Stimulated activated naive B cell treated with anti-CD40 and anti-IgM and Interleukin-4, amounts not matched to agents 10 μg/mL and 1 μg/mL and 100 μg/mL, for 72 hours (primary cell): ENCODE measurements at regions not wholly inside any gene's neighbourhood (a gene's known extent, or its start where the extent isn't known, plus 50 kb on each side); places are given as distances from the start of the nearest gene placed in this dataset.

ENCODE experiments used
- ATAC-seq, 2 donors: fragments of 150-1000 bp; cut with Tn5 transposase; replicated peaks; 2 replicates each; pipeline ENCODE4 v1.10.0; 2021; ENCODE audit warnings: moderate library complexity in 1 of 2
- DNase-seq: peaks from one replicate; pipeline ENCODE4 v3.0.0; 2021
- H3K27ac Mint-ChIP-seq: one replicate; pipeline ENCODE4 v1.8.0; 2022; ENCODE audit warnings: mild to moderate bottlenecking, mixed read lengths
- H3K27me3 Mint-ChIP-seq, 2 donors: one replicate each; pipeline ENCODE4 v1.8.0; 2022; ENCODE audit warnings: mixed read lengths in 2 of 2
- H3K36me3 Mint-ChIP-seq, 2 donors: one replicate each; pipeline ENCODE4 v1.8.0; 2022; ENCODE audit warnings: mixed read lengths in 2 of 2, mild to moderate bottlenecking in 1 of 2
- H3K4me1 Mint-ChIP-seq, 2 donors: one replicate each; pipeline ENCODE4 v1.8.0; 2022; ENCODE audit warnings: mixed read lengths in 2 of 2, mild to moderate bottlenecking in 1 of 2
- H3K4me3 Mint-ChIP-seq, 2 donors: one replicate each; pipeline ENCODE4 v1.8.0; 2022; ENCODE audit warnings: mild to moderate bottlenecking in 2 of 2, mixed read lengths in 2 of 2, moderate library complexity in 1 of 2
- H3K9me3 Mint-ChIP-seq, 2 donors: one replicate each; pipeline ENCODE4 v1.8.0; 2022; ENCODE audit warnings: mixed read lengths in 2 of 2, mild to moderate bottlenecking in 1 of 2

DNA sequence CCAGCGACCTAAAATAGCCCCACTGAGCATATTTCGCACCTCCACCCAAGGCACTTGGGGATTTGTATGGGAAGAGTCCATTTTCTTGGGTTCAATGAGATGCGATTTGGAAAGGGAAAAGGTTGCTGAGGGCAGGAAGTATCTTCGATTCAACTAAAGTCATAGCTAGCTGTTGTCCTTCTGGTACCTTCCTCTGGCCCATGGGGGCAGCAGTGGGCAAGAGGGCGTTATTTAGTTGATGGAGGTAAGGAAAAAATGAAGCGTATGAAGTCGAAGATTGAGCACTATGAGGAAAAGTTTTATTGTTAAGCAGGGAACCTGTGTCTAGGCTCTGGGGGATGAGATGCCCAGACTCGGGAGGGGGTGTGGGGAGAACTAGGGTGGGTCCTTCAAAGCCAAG is 135.4 kb downstream of the EVX1 start:
- DNase-seq (no peak), ATAC-seq (no peak)
- H3K4me1 Mint-ChIP-seq = no peaks in the 10 kb centered on the region
- H3K36me3 Mint-ChIP-seq = no peaks in the 10 kb centered on the region
- no peak overlapping the region for H3K4me3 Mint-ChIP-seq
- H3K27me3 Mint-ChIP-seq = peaks cover 35 to 36% of the 10 kb centered on the region in 2 donors
- H3K9me3 Mint-ChIP-seq = no peaks in the 10 kb centered on the region
- H3K27ac Mint-ChIP-seq = no peak overlapping the region

DNA sequence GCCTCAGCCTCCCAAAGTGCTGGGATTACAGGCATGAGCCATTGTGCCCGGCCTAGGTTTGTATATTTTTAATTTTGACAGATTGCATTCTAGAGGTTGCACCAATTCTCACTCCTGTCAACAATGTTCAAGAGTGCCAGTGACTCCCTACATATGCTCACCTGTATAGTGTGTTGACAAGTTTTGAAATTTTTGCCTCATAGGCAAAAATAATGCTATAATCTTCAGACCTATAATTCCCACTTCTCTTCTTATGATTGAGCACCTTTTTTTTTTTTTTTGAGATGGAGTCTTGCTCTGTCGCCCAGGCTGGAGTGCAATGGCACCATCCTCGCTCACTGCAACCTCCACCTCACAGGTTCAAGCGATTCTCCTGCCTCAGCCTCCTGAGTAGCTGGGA is 139.7 kb downstream of the EVX1 start:
- peaks cover 27 to 28% of the 10 kb centered on the region in 2 donors for H3K27me3 Mint-ChIP-seq
- no peak for DNase-seq
- no peaks in the 10 kb centered on the region for H3K9me3 Mint-ChIP-seq
- no peak overlapping the region for H3K27ac Mint-ChIP-seq
- H3K4me3 Mint-ChIP-seq = no peak overlapping the region
- no peaks in the 10 kb centered on the region for H3K36me3 Mint-ChIP-seq
- H3K4me1 Mint-ChIP-seq = no peaks in the 10 kb centered on the region
- ATAC-seq = no peak

DNA sequence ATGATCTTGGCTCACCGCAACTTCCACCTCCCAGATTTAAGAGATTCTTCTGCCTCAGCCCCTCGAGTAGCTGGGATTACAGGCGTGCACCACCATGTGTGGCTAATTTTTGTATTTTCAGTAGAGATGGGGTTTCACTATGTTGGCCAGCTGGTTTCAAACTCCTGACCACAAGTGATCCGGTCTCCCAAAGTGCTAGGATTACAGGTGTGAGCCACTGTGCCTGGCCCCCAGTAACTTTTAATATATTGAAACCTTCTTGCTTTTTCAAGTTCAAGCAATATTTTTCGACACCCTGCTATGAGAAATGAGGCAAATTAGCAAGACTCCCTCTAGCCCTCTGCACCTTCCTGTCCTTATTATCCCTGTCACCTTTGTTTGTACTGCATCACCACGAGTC is 144.0 kb downstream of the EVX1 start:
- ATAC-seq = no peak
- H3K4me3 Mint-ChIP-seq = no peak overlapping the region
- DNase-seq = no peak
- H3K4me1 Mint-ChIP-seq = no peaks in the 10 kb centered on the region
- H3K27ac Mint-ChIP-seq = no peak overlapping the region
- H3K36me3 Mint-ChIP-seq = no peaks in the 10 kb centered on the region
- no peaks in the 10 kb centered on the region for H3K9me3 Mint-ChIP-seq
- peaks cover 19 to 36% of the 10 kb centered on the region in 2 donors for H3K27me3 Mint-ChIP-seq

DNA sequence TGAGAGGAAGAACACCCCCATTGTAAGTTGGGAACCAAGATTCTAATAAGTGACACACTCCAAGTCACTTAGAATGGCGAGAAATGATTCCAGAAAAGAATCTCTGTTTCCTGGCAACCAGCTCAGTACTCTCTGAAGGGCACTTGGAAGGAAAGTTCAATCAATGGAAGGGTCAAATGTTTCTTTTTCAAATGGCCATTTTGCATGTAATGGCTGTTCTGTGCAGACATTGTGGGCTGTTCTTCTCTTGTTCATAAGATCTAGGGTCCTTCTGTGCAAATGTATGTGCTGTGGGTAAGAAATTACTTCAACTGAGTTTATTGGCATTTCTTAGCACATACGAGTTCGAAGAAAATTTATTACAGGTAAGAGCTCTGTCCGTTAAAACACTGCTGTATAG is 145.3 kb downstream of the EVX1 start:
- Mint-ChIP-seq H3K27me3 (peaks cover 20 to 36% of the 10 kb centered on the region in 2 donors), H3K4me3 (no peak overlapping the region), H3K36me3 (no peaks in the 10 kb centered on the region), H3K4me1 (no peaks in the 10 kb centered on the region), H3K9me3 (no peaks in the 10 kb centered on the region), H3K27ac (no peak overlapping the region)
- DNase-seq = no peak
- ATAC-seq = no peak

DNA sequence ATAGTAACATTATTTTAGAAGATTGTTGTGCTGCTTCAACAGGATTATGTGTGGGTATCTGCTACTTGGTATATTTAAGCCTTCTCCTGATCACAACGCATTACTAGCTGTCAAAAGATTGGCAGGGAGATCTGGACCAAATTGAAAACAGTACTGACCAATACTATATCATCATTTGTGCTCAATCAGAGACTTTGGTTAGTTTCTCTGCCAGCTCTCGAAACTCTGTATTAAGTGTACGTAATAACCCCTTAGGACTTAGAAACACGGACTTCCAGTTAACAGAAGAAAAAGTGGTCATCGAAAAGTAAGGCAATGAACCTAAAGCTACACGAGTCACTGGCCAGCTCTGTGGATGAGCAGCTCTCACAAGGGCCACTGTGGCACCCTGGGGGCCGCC is 146.0 kb downstream of the EVX1 start:
- H3K4me3 Mint-ChIP-seq = no peak overlapping the region
- H3K36me3 Mint-ChIP-seq = no peaks in the 10 kb centered on the region
- no peak overlapping the region for H3K27ac Mint-ChIP-seq
- ATAC-seq (no peak), DNase-seq (no peak)
- H3K4me1 Mint-ChIP-seq = no peaks in the 10 kb centered on the region
- peaks cover 0 to 2% of the 10 kb centered on the region in 2 donors for H3K9me3 Mint-ChIP-seq
- peaks cover 23 to 40% of the 10 kb centered on the region in 2 donors for H3K27me3 Mint-ChIP-seq

DNA sequence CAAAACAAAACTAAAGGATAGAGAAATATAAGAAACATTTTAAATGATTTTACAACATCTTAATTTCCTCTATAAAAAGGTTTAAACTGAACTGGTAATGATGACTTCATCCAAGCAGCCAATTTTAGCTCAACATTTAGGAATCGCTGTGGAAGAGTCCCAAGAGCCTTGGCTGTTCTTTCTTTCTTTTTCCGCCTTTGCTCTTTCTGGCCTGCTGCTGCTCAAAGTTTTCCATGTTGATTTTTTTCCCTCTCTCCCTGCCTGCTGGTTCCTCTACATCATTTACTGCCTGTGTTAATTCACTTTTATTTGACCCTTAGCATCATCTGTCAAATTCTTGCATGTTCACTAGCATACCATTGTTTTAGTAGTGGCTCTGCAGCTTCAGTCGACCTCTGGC is 146.9 kb downstream of the EVX1 start:
- H3K4me1 Mint-ChIP-seq = no peaks in the 10 kb centered on the region
- no peaks in the 10 kb centered on the region for H3K36me3 Mint-ChIP-seq
- peaks cover 0 to 4% of the 10 kb centered on the region in 2 donors for H3K9me3 Mint-ChIP-seq
- ATAC-seq (no peak), DNase-seq (no peak)
- H3K4me3 Mint-ChIP-seq = no peak overlapping the region
- no peak overlapping the region for H3K27ac Mint-ChIP-seq
- H3K27me3 Mint-ChIP-seq = peaks cover 30 to 48% of the 10 kb centered on the region in 2 donors

DNA sequence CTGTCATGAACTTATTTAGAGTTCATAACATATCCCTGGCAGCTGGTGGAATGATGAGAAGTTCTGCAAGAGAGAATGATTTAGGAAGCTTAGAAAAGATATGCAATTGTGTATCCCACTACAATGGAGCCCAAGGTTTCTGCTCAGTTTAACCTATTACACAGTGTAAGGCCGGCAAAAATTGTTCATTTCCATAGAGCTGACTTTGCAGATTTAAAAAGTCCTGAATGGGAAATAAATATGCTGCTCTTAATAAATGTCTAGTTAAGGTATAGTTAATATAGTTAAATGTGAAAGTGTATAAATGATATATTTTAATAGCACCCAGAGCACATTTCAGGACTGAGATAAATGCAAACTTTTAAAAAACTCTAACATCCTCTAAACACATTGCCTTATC is 149.9 kb downstream of the EVX1 start:
- no peaks in the 10 kb centered on the region for H3K36me3 Mint-ChIP-seq
- no peak overlapping the region for H3K27ac Mint-ChIP-seq
- H3K27me3 Mint-ChIP-seq = peaks cover 34 to 46% of the 10 kb centered on the region in 2 donors
- no peak for ATAC-seq
- DNase-seq = no peak
- H3K4me3 Mint-ChIP-seq = no peak overlapping the region
- no peaks in the 10 kb centered on the region for H3K4me1 Mint-ChIP-seq
- peaks cover 0 to 4% of the 10 kb centered on the region in 2 donors for H3K9me3 Mint-ChIP-seq

DNA sequence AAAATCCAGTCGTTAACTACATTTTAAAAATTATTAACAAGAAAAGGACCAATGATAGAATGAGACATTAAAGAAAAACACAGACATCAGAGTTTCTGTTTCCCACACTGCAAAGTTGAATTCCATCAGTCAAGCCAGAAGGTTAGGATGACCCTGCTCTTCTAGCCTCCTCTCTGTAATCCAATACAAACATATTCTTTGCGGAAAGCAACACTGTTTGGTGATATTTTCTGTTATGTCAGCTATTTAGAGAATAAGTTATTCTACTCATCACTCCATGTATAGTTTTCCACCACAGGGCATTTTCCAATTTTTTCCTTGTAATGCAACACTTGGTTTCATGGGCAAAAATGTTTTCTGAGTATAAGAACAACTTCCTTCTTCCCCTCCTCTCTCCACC is 152.3 kb downstream of the EVX1 start:
- Mint-ChIP-seq H3K27me3 (peaks cover 25 to 29% of the 10 kb centered on the region in 2 donors), H3K9me3 (peaks cover 0 to 4% of the 10 kb centered on the region in 2 donors), H3K4me1 (no peaks in the 10 kb centered on the region), H3K27ac (no peak overlapping the region), H3K4me3 (no peak overlapping the region), H3K36me3 (no peaks in the 10 kb centered on the region)
- ATAC-seq = no peak
- no peak for DNase-seq

DNA sequence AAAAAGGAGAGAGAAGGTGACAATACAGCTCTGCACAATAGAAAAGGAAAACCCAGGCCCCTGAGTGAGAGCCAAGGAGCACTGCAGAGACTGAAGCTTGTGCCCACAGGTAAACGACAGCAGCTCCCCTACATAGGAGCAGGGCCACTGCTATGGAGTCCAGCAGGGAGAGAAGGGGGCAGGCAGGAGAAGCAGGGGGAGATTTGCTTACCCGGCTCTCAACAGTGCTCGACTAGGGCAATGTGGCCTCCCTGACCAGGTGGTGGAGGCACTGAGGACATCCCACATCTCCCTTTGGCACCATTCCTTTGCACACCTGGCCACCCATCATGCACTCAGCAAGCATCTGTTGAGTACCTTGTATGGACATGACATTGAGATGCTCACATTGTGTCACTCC is 153.0 kb downstream of the EVX1 start:
- Mint-ChIP-seq H3K4me1 (peaks cover 6% of the 10 kb centered on the region in 2 donors), H3K36me3 (no peaks in the 10 kb centered on the region), H3K27me3 (peaks cover 25 to 29% of the 10 kb centered on the region in 2 donors), H3K9me3 (peaks cover 0 to 4% of the 10 kb centered on the region in 2 donors), H3K27ac (no peak overlapping the region), H3K4me3 (no peak overlapping the region)
- DNase-seq (no peak), ATAC-seq (no peak)

DNA sequence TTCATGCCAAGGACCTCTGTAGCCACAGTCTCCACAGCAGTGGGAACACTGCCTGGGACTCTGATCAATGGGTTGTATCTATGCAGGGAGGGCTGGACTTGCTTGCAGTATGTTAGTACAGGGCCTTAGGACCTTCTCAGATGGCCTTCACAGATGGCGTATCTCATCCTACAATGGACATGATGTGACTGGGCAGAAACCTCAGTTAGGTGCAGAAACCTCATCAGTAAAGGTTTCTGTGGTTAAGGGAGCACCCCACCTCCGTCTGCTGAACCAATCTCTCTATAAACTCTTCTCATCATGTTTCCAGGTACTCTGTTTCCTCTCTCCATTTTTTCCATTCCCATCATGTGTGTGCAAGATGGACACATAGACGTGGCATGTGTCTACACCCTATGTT is 154.9 kb downstream of the EVX1 start:
- Mint-ChIP-seq H3K4me1 (peaks cover 6 to 7% of the 10 kb centered on the region in 2 donors), H3K27me3 (peaks cover 18 to 23% of the 10 kb centered on the region in 2 donors), H3K36me3 (peaks cover 0 to 1% of the 10 kb centered on the region in 2 donors), H3K9me3 (peaks cover 5 to 7% of the 10 kb centered on the region in 2 donors), H3K4me3 (no peak overlapping the region), H3K27ac (no peak overlapping the region)
- DNase-seq (no peak), ATAC-seq (no peak)

DNA sequence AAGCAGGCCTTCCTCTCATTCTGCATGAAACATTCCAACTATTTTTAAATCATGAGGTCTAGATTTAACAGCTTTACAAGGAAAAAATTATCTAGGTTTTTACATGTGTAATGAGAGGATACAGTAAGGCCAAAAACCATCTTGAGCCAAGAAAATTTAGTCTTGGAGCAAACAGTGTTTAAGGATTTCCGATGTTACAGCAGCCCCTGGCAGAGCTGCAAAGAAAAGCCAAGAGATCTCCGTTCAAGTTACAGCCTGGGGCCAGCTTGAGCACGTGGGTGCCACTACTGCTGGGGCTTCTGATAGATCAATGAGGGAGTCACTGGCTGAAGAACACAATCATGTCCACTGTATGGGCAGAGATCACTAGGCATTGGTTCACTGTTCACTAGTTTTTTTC is 156.2 kb downstream of the EVX1 start:
- no peak for ATAC-seq
- peaks cover 5% of the 10 kb centered on the region in 2 donors for H3K9me3 Mint-ChIP-seq
- no peak overlapping the region for H3K27ac Mint-ChIP-seq

DNA sequence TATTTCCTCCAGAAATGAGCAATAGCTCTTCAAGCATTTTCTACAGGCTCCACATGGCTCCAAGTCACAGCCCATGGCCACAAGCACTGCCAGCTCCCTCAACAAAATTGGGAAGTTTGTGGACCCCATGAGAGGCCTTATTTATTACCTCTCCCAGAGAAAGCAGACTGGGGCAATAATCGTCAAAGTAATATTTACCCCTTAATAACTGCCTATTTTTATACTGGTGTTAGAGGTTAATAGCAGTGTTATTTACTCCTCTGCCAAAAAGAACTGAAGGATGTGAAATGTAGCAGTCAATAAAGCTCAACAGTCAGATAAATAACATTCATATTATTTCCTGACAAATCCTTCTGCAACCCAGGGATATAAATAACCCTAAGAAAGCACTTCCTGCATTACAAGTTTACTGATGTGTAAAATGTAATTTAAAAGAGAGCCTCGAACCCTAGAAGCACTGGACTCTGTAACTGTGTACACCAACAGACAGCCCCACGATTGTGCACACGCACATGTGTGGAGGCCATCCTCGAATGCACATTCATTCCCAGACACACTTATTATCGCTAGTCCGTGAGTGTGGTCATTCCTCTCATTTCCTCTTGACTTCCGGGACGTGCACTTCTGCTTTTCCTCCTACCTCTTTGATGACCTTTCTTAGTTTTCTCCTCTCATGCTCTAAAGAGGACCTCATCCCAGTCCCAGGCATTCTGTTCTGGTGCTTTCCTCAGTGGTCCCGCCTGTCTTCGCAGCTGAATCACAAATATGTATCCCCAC is 157.4 kb downstream of the EVX1 start:
- Mint-ChIP-seq H3K4me1 (peaks cover 6 to 7% of the 10 kb centered on the region in 2 donors), H3K27ac (no peak overlapping the region), H3K27me3 (peaks cover 13 to 14% of the 10 kb centered on the region in 2 donors), H3K4me3 (no peak overlapping the region), H3K36me3 (peaks cover 0 to 1% of the 10 kb centered on the region in 2 donors), H3K9me3 (peaks cover 3 to 5% of the 10 kb centered on the region in 2 donors)
- DNase-seq (no peak), ATAC-seq (peak; percentile 66)

More for the DNA sequence above, 156.2 kb downstream of the EVX1 start:
- DNase-seq = no peak
- Mint-ChIP-seq H3K36me3 (peaks cover 0 to 1% of the 10 kb centered on the region in 2 donors), H3K4me3 (no peak overlapping the region), H3K27me3 (peaks cover 17 to 21% of the 10 kb centered on the region in 2 donors), H3K4me1 (peaks cover 6 to 7% of the 10 kb centered on the region in 2 donors)

DNA sequence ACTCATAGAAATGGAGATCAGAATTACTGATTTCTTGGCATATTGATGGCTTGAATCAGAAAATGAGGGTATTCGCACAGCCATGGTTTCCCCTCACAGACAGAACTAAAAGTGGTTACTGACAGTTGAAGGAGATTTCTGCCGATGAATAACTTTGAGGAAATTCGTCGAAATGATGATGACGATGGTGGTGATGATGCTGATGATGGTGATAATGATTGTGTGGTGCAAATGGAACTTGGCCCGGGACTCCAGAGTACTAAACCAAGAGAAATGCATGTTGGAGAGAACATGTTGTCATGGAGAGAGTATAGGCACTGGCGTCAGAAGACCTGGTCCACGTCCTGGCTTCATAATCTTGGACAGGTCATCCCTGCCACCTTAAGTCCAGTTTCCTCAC is 163.2 kb downstream of the EVX1 start:
- Mint-ChIP-seq H3K36me3 (peaks cover 0 to 1% of the 10 kb centered on the region in 2 donors), H3K4me3 (no peak overlapping the region), H3K27me3 (peaks cover 25 to 27% of the 10 kb centered on the region in 2 donors), H3K9me3 (peaks cover 3 to 5% of the 10 kb centered on the region in 2 donors), H3K27ac (no peak overlapping the region), H3K4me1 (no peaks in the 10 kb centered on the region)
- ATAC-seq (no peak), DNase-seq (no peak)

DNA sequence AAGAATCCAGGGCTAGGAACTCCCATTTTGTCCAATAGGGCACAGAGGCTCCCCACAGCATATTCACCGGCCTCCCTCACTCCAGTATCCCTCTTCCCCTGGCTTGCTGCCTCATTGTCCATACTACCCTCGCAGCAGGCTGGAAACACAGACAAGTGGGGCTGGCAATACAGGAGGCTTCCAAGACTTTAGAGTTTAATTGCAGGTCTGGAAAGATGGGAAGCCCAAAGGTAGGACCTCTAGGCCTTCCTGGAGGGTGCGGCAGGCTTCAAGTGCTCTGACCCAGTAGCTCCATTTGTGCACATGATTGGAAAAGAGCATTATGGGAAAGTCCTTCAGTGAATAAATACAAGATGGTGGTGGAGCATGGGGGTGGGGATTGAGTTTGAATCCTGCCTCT is 166.7 kb downstream of the EVX1 start:
- no peaks in the 10 kb centered on the region for H3K4me1 Mint-ChIP-seq
- peaks cover 26 to 30% of the 10 kb centered on the region in 2 donors for H3K27me3 Mint-ChIP-seq
- ATAC-seq (no peak), DNase-seq (no peak)
- H3K4me3 Mint-ChIP-seq = no peak overlapping the region
- H3K36me3 Mint-ChIP-seq = no peaks in the 10 kb centered on the region
- H3K9me3 Mint-ChIP-seq = peaks cover 0 to 4% of the 10 kb centered on the region in 2 donors
- no peak overlapping the region for H3K27ac Mint-ChIP-seq

DNA sequence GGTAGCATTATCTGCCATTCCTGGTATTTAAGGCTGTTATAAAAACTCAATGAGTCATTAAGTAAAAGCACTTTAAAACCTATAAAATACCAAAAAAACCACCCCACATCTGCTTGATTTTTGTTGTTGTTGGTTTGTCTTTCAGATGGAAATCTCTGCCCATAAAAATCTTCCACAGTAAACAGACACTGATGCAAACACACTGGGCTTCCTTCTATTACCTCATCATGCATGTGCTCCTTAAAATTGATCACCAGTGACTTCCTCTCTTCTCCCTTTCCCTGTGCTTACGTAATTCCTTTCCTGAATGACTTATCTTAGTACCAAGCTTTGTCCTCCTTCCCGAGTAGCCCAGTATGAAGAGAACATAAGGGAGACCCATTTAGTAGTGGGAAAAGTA is 167.2 kb downstream of the EVX1 start:
- DNase-seq (no peak), ATAC-seq (no peak)
- Mint-ChIP-seq H3K4me3 (no peak overlapping the region), H3K9me3 (peaks cover 0 to 4% of the 10 kb centered on the region in 2 donors), H3K4me1 (no peaks in the 10 kb centered on the region), H3K27ac (no peak overlapping the region), H3K36me3 (no peaks in the 10 kb centered on the region), H3K27me3 (peaks cover 30% of the 10 kb centered on the region in 2 donors)
